NCI-H345 (cell line): ENCODE measurements at regions not wholly inside any gene's neighbourhood (a gene's known extent, or its start where the extent isn't known, plus 50 kb on each side); places are given as distances from the start of the nearest gene placed in this dataset.

Experiments used
- DNase-seq: peaks from one replicate; lab custom pipeline; 2025; lab: John Stamatoyannopoulos, UW

DNA sequence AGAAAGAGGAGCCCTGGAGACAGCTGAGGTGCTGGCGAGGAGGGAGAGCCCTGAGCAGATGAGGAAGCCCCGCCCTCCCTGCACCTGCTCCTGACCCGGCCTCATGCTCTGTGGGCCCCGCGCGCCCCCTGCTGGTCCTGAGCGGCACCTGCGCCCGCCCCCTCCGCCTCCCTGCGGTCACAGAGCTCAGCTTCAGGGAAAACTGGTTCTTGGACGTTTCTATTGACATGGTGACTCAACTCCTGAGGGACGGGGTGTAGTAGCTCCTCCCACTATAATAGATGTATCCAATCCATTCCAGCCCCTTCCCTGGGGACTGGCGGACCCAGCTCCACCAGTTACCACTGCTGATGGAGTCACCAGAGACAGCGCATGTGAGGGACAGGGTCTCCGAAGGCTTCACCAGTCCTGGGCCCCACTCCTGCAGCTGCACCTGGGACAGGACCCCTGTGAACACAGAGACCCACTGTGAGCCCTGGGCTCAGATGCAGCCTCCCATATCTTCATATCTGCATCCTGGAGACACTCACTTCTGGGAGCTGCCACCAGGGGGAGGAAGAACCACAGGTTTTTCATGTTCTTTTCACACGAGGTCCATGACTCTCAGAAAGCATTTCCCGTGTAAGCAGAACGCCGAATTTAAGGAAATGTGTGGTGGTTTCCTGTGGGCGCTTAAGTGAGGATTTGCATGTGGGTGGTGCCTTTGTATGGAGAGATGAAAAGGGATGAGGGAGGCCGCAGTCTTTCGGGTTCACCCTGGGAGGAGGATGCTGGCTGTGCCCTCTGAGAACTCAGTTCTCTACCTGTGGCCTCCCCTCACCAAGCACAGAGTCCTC is 1346.4 kb downstream of the TMEM121 start:
- DNase-seq: peak; percentile 94

DNA sequence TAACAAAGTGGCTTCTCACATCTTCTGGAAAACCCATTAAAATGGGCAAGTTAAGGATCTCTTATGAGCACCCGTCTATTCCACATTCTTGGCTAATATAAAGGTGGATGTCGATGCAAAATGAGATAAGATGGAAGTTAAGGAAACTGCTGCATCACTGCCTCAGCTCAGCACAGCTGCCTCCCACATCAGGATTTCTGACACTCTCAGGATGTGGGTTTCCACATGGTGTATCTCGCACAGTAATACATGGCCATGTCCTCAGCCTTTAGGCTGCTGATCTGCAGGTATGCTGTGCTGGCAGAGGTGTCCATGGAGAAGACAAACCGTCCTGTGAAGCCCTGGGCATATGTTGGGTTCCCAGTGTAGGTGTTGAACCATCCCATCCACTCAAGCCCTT is 1348.0 kb downstream of the TMEM121 start:
- DNase-seq: no peak

DNA sequence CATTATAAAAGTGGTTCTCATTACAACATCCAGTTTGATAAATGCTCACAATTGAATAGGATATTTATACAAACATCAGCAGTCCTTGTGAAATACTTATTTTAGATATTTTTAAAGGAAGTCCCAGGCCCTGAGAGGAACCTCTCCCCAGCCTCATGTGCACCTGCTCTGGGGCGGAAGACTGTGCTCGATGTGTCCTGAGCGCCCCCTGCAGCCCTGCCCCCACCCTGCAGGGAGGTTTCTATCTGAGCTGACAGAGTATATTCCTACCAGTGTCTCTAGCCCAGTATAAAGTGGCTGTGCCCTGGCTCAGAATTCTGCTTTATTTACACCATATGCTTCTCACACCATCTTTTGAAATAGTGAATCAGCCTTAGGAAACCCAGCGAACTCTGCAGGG is 1349.1 kb downstream of the TMEM121 start:
- peak; percentile 50 for DNase-seq

DNA sequence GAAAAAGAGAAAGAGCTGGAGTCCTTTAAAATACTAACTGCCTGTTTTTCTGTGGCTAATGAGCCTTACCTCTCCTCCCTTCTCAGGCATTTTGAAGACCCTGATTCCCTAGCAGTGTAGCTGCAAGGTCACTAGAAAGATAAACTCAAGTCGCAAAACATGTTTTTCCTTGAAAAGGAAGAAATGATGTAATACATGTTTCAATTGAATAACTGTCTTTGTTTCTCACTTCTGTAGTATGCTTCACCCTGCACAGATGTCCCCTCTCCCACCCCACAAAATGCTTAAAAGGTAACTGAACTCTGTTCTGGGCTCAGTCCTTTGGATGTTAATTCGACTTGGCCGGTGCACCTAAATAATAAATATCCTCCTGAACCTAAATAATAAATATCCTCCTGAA is 1350.3 kb downstream of the TMEM121 start:
- no peak for DNase-seq

DNA sequence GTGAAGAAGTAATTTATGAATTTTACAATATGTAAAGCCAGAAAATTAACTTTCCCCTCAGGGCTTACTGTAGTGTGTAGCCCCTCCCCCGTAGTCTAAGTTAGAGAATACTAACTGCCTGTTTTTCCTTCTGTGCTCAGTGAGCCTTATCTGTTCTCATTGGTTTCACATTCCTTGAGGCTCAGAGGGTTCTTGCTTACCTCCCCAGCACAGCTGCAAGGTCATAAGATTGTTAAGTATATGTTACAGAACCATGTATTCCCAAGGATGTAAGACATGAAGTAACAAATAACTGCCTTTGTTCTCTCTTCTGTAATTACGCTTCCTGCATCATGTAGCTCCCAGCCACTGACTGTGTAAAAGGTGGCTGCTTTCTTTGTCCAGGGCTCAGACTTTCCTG is 1351.1 kb downstream of the TMEM121 start:
- no peak for DNase-seq

DNA sequence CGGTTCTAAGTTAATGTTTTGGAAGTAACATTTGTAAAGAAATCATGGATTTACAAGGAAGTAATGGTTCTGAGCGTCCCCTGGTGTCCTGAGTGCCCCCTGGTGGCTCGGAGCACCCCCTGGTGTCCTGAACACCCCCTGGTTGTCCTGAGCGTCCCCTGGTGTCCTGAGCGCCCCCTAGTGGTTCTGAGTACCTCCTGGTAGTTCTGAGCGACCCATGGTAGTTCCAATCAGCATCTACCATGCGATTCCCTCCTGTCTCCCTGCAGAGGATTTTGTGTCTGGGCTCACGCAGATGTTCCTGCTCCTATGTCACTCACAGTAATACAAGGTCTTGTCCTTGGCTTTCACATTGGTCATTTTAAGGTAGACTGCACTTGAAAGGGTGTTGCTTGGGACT is 1352.9 kb downstream of the TMEM121 start:
- peak; percentile 27 for DNase-seq

DNA sequence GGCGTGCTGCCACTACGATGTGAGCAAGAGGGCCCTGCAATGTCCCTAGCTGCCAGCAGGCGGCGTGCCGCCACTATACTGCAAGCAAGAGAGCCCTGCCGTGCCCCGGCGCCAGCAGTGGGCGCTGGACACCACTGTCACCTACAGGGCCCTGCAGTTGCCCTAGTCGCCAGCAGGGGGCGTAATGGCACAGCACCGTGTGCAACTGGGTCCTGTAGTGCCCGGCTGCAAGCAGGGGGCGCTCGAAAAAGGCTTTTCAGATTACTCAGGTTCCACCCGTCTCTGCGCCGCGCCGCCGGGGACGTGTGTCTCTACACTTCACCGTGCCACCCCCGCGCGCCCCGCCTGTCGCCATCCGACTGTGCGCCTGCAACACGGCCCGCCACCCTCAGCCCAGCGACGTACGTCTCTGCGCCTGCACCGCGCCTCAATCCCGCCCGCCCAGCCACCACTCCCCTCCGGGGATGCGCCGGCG is 1356.9 kb downstream of the TMEM121 start:
- no peak for DNase-seq
